Right cardiac atrium (tissue), 5 donors: ENCODE measurements at regions not wholly inside any gene's neighbourhood (a gene's known extent, or its start where the extent isn't known, plus 50 kb on each side); places are given as distances from the start of the nearest gene placed in this dataset.

Experiments
- ATAC-seq, 2 donors: fragments of 200-7000 bp; cut with Tn5 transposase; one replicate each; pipeline versions ENCODE4 v1.8.0 to v1.9.1; 2020; ENCODE audit warnings: moderate library complexity in 2 of 2, mild to moderate bottlenecking in 1 of 2
- DNase-seq, 3 donors: peaks; one replicate each; pipeline ENCODE4 v3.0.0-alpha.2; 2020
- H3K27ac ChIP-seq: one replicate; pipeline ENCODE4 v1.5.1; 2013; ENCODE audit warnings: mild to moderate bottlenecking, low read length, control low read depth, moderate library complexity
- H3K27me3 ChIP-seq: one replicate; pipeline ENCODE4 v1.6.1; 2013; ENCODE audit not compliant: control insufficient read depth, insufficient read depth
- H3K4me1 ChIP-seq: one replicate; pipeline ENCODE4 v1.6.1; 2013; ENCODE audit warnings: low read length; ENCODE audit not compliant: control insufficient read depth, insufficient read depth
- H3K4me3 ChIP-seq: one replicate; pipeline ENCODE4 v1.5.1; 2013; ENCODE audit warnings: low read length, control low read depth
- H3K9me3 ChIP-seq: one replicate; pipeline ENCODE4 v1.6.1; 2013; ENCODE audit warnings: low read length; ENCODE audit not compliant: control insufficient read depth
- WGBS: extraction: QIAGEN DNeasy Blood & Tissue Kit; methylation state at CpG from one replicate; pipeline ENCODE4 v1.1.7; 2013; 5-methylcytosine and 5-hydroxymethylcytosine counted together
- intact Hi-C, 4 donors: fragments of 100-400 bp; cut with DNase I; formaldehyde crosslinking; loops; one replicate each; pipeline versions ENCODE4 v1.11.0 to v1.14.0; 2022 to 2023
- donor health status: healthy with polysubstance abuse.
- donor health status: DM: no; HTN: yes; CAD: no.
- donor health status: DM: no; HTN: no; CAD: no.
- donor health status: DM: no; HTN: yes; CAD: no; lungs with severe emphysema.
- donor health status: DM: yes; HTN: yes; CAD: no.

DNA sequence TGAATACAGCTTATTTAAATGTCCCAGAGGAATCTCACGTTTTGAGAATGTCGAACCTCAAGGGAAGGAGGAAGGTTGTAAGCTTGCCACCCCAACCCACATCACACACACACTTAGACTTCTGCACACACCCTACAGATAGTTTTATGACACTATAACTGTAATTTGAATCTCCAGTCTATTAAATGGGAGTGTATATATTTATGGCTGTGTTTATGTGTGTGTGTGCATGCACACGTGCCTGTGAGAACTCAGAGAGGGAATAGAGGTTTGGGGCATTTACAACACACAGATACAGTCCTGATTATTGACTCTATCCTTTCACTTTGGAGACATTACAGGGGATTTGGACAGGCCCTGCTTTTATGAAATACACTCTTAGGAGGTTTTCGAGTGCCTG is 171.5 kb upstream of the MAF start:
- intact Hi-C loops: no loop called here
- 89% methylated on average over 4 of the region's 4 CpGs for WGBS
- Histone ChIP-seq H3K9me3 (no peaks in the 10 kb centered on the region), H3K4me3 (no peak overlapping the region), H3K4me1 (peaks cover 4% of the 10 kb centered on the region), H3K27me3 (no peaks in the 10 kb centered on the region), H3K27ac (no peak overlapping the region)
- ATAC-seq: no peak
- DNase-seq: no peak

DNA sequence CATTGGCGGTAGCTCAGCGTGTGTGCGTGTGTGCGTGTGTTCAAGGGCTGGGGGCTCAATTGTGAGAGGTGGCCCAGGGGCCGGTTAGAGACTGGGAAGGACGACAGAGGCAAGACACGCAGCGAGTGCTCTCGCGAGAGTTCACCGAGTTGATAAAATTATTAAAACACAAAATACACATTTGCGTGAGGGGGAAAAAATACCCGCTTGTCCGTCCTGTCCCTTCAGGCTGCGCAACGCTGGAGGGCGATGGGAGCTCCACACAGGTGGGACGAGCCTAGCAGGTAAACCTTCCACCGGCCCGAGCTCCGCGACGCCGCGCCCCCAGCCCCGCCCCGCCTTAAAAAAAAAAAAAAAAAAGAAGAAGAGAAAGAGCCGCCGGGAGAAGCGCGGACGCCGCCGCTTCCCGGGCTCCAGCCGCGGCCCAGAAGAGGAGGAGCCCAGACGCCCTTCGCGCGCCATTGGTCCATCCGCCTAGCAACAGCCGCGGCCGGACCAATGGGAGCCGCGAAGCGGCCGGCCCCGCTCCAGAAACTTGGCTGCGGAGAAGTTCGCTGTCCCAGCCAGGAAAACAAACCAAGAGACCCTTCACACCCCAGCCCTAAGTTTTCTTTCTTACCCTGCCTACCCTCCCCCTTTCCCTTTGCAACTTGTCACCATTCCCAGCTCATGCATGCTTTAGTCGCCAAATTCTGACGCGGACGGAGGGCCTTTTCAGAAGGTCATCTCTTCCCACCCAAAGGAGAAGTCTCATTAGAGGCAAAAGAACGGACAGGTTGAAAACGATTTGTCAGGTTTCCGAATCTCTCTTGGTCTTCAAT is 169.9 kb upstream of the MAF start:
- WGBS: under 1% methylated on average over 59 of the region's 59 CpGs
- peak; percentile 93 to 97 (median 97) for DNase-seq
- ATAC-seq: peak; percentile 99
- Histone ChIP-seq H3K9me3 (no peaks in the 10 kb centered on the region), H3K4me3 (peak overlapping the region; percentile 88), H3K27ac (peak overlapping the region; percentile 78), H3K4me1 (peaks cover 4% of the 10 kb centered on the region), H3K27me3 (no peaks in the 10 kb centered on the region)
- intact Hi-C loops: no loop called here

DNA sequence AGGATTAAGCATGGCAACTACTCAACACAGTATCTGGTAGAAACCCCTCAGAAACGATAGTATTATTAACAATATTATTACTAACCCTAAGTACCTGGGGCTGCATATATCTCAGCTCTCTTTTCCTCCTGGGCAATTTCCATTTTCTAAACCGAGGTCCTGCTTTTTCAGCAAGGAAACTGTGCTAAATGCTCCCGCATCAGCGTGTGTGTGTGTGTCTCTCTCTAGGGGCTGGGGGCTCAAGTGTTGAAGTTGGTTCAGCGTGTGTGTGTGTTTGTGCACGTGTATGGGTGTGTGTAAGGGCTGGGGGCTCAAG is 169.3 kb upstream of the MAF start:
- H3K9me3 ChIP-seq: no peaks in the 10 kb centered on the region
- peaks cover 4% of the 10 kb centered on the region for H3K4me1 ChIP-seq
- intact Hi-C loops: loop anchor here in 1 of 4 donors (10.0 kb wide), 1 partner anchor 165 kb away; the partner anchor contains the start of gene MAF
- peak overlapping the region; percentile 69 for H3K27ac ChIP-seq
- no peak for DNase-seq
- ATAC-seq: no peak
- peak overlapping the region; percentile 88 for H3K4me3 ChIP-seq
- H3K27me3 ChIP-seq: no peaks in the 10 kb centered on the region
- 14% methylated on average over 6 of the region's 6 CpGs for WGBS

DNA sequence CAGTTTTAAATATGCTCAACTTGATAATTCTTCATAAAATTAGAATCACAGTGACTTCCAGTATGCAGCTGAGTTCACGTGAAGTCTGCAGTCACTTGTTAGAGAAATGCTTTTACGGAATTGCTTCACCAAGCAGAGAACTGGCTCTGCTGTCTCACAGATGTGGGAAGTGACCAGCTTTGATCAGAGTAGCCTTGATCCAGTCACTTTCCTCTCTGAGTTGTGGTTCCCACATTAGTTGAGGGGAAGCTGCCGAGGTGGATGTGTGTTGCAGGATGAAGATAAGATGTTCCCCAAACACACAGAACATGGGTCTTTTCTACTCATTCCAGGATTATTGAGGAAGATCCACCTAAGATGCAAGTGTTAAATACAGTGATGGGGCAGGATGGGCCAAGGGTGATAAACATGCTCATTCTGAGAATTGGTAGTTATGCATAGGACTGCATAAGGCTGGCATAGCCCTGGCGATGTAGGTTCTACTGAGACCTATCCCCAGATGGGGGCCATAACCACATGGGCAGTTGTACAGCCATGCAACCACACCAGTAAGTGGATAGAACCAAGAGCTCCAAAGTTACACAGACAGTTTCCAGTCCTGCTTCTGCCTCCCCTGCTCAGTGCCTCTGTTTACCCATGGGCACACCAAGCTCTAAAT is 168.9 kb upstream of the MAF start:
- Histone ChIP-seq H3K27me3 (no peaks in the 10 kb centered on the region), H3K27ac (no peak overlapping the region), H3K4me3 (peak overlapping the region; percentile 88), H3K4me1 (peaks cover 4% of the 10 kb centered on the region), H3K9me3 (no peaks in the 10 kb centered on the region)
- 77% methylated on average over 4 of the region's 4 CpGs for WGBS
- DNase-seq (no peak), ATAC-seq (no peak)
- intact Hi-C loops: loop anchor here in 1 of 4 donors (10.0 kb wide), 1 partner anchor 165 kb away; the partner anchor contains the start of gene MAF

DNA sequence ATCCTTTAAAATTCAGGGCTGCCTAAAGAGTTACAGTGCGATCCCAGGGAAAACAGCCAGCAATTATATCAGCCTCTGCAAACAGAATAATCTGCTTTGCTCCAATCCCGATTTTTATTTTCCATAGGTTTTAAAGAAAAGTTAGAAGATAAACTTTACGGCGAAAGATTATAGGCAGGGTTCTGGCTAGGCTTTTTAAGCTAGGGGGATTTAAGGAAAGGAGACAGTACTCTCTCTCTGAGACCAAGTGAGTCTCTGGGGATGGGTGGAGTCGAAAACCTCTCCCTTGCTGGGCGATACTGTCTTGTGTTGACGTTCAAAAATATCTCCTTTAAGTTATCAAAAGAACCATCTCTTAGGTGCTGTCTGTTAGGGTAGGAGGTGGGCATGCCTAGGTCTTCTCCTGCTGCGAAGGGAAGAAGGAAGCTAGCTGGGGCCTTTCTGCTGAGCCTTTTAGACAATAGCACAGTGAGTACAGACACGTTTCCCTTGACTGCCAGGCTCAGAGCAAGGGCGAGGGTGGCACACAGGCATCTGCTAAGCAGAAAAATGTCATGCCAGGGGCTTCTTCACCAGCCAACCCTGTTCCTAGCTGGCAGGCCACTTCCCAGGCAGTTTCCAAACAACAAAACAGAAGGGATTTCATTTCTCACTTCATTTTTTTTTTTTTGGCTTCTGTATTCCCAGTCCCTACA is 167.9 kb upstream of the MAF start:
- Histone ChIP-seq H3K9me3 (no peaks in the 10 kb centered on the region), H3K27me3 (no peaks in the 10 kb centered on the region), H3K4me1 (peaks cover 4% of the 10 kb centered on the region), H3K4me3 (peak overlapping the region; percentile 43), H3K27ac (peak overlapping the region; percentile 63)
- DNase-seq (no peak), ATAC-seq (no peak)
- 27% methylated on average over 10 of the region's 10 CpGs for WGBS
- intact Hi-C loops: loop anchor here in 1 of 4 donors (10.0 kb wide), 1 partner anchor 164 kb away; the partner anchor contains the start of gene MAF

DNA sequence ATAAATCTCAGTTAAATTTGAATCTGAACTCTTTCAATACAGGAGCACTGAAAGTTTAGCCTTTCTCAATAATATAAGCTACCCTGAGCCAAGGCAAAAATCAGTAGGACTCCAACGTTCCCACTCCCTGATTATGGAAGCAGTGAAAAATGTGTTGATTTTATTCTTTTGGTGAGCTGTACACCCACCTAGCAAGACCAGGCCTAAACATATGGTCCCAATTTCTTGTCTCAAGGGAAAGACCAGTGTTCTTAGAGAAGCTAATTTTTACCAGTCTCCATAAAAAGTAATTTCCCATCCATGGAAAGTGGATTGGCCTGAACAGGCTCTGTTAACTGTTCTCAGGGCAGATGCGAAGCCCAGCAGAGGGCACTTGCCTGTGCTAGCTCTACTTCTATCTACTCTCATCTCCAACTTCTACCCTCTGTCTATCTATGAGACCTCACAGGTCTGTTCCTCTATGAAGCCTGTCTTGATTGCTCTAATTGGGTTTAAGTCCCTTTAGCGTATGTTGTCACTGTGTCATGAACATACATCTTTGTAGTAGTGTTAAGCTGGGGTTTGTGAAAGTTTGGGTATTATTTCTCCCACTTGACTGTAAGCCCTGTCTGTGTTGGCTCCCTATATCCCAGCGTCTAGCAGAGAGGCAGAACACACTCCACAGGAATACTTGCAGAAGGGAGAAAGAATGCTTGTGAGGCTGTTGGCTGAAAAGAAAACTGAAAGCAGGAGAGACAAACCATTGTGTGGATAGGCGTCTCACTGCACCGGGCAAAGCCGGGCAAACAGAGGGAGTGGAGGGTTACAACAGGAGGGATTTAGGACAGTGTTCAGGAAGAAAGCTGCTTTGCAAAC is 167.1 kb upstream of the MAF start:
- ATAC-seq (peak; percentile 47 to 53), DNase-seq (peak in 2 of 3 donors; percentile 50 to 60)
- WGBS: 40% methylated on average over 7 of the region's 7 CpGs
- Histone ChIP-seq H3K4me3 (peak overlapping the region; percentile 43), H3K27me3 (no peaks in the 10 kb centered on the region), H3K4me1 (peaks cover 4% of the 10 kb centered on the region), H3K9me3 (no peaks in the 10 kb centered on the region), H3K27ac (peak overlapping the region; percentile 63)
- intact Hi-C loops: loop anchor here in 1 of 4 donors (10.0 kb wide), 1 partner anchor 163 kb away; the partner anchor contains the start of gene MAF

DNA sequence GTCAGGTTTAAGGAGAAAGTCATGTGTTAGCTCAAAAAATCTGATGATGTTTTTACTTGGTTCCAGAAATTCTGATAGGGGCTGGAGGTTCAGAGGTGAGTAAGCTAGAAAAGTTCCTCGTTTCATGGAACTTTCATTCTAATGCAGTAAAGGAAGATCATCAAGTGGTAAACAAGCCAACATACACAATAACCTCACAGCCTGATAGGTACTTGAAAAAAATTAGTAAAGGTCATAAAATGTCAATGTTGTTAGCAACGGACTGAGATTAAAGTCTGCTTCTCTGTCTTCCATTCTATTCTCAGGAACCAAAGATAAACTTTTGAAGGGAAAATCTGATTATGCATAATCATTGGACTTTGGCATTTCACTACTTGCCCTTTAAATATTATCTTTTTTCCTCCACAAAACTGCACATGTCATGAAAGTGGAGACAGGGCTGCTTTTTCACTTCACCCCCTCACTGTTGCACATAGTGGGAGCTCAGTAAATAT is 165.4 kb upstream of the MAF start:
- peaks cover 4% of the 10 kb centered on the region for H3K4me1 ChIP-seq
- no peaks in the 10 kb centered on the region for H3K9me3 ChIP-seq
- no peak overlapping the region for H3K27ac ChIP-seq
- WGBS: 86% methylated on average over 2 of the region's 2 CpGs
- DNase-seq (no peak), ATAC-seq (no peak)
- intact Hi-C loops: loop anchor here in 1 of 4 donors (10.0 kb wide), 1 partner anchor 161 kb away; the partner anchor contains the start of gene MAF
- no peaks in the 10 kb centered on the region for H3K27me3 ChIP-seq
- no peak overlapping the region for H3K4me3 ChIP-seq

DNA sequence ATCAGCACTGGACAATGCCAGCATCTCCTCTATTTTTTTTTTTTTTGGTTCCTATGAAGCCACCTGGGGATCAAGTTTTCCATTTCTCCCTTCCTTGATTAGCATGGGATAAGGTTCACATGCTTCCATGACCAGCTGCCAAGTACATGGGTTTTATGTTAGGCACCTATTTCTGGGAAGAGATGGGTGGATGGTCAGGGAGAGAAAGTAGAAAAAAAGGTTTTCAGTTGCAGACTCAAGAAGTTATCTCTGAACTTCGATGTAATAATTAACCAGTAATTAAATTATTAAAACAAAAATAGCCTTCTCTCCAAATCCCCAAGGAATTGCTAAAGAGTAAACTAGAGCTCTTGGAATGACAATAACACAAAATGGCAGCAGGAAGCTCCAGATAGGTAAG is 164.9 kb upstream of the MAF start:
- intact Hi-C loops: loop anchor here in 1 of 4 donors (10.0 kb wide), 1 partner anchor 161 kb away; the partner anchor contains the start of gene MAF
- no peaks in the 10 kb centered on the region for H3K9me3 ChIP-seq
- no peaks in the 10 kb centered on the region for H3K27me3 ChIP-seq
- H3K27ac ChIP-seq: no peak overlapping the region
- 55% methylated on average over 1 of the region's 1 CpG for WGBS
- ATAC-seq: no peak
- H3K4me1 ChIP-seq: peaks cover 4% of the 10 kb centered on the region
- no peak for DNase-seq
- H3K4me3 ChIP-seq: no peak overlapping the region

DNA sequence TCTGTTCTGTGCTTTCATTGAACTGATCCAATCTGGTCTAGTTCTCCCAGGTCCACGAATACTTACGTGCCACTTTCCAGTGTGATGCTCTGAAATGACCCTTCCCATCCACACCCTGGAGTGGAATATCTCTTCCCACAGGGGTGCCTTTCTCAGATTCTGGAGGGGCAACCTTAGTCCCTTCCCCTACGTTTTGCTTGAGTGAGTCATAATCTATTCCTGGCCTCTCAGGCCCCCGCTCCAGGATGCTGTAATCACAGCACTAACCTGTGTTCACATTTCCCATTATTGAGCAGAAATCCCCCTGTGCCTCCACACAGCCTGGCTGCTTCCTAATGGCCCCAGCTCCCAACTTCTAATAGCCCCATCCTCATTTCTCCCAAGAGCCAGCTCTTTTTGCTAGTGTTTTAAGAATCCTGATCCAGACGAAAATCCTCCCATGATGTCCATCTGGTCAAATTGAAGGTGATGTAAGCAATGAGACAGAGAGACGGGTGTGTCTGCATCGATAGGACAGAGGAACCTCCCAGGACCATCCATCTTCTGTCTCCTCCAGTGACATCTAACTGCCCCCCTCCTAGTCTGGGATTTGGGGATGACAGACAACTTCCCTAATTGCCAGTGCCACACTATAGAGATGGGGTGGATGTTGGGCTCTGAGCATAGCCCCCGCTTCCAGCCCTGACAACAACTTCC is 164.0 kb upstream of the MAF start:
- H3K4me3 ChIP-seq: no peak overlapping the region
- peaks cover 2% of the 10 kb centered on the region for H3K4me1 ChIP-seq
- intact Hi-C loops: loop anchor here in 1 of 4 donors (10.0 kb wide), 1 partner anchor 160 kb away; the partner anchor contains the start of gene MAF
- H3K27me3 ChIP-seq: no peaks in the 10 kb centered on the region
- no peak overlapping the region for H3K27ac ChIP-seq
- ATAC-seq (no peak), DNase-seq (no peak)
- no peaks in the 10 kb centered on the region for H3K9me3 ChIP-seq
- 75% methylated on average over 8 of the region's 8 CpGs for WGBS
